ENCODE measurements at regions not wholly inside any gene's neighbourhood (a gene's known extent, or its start where the extent isn't known, plus 50 kb on each side); places are given as distances from the start of the nearest gene placed in this dataset.

DNA sequence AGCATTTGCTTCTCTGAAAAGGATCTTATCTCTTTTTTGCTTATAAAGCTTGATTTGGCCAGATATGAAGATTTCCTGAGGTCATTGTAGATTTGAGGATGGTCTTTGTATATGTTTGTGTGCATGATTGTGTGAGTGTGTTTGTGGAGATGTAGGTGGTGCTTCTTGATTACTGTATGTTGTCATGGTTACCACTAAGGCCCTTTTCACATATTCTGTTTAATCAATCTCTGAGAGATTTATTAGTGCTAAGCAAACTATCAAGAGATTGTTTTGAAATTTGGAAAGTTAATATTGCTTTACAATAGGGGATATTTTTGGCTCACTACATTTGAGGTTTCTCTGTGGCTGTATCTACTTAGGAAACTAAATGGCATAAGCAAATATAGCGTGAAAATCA lies 191.7 kb downstream of the S1PR1 start:
- no peak for DNase-seq (ENCODE audit: extremely low spot score, unreplicated experiment)
- no peaks in the 10 kb centered on the region for H3K4me1 Mint-ChIP-seq (ENCODE audit: unreplicated experiment)
- H3K4me3 Mint-ChIP-seq (ENCODE audit: unreplicated experiment) = no peak overlapping the region

DNA sequence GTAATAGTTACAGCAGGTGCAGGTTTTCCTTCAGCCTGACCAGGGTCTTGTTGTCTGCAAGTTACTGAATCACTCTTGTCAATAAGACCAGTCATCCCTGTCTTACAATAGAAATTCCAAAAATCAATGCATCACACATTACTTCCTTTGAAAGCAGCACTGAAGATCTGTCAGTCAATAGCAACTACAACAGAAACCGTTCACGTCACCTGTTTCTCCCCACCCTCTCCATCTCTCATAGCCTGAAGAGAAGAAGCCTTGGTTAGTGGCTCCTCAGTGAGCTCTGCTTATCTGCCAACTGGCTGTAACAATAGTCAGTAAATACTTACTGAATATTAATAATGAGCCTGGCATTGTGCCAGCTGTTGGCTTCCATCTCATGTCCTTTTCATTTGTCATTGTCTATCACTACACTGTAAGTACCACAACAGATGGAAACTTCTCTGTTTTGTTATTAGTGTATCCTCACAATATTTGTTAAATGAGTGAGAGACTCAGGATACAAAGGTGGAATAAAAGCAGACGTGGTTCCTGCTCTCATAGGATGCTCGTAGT lies 195.2 kb downstream of the S1PR1 start:
- no peak for DNase-seq (ENCODE audit: extremely low spot score, unreplicated experiment)
- TF ChIP-seq, protein P1, sequence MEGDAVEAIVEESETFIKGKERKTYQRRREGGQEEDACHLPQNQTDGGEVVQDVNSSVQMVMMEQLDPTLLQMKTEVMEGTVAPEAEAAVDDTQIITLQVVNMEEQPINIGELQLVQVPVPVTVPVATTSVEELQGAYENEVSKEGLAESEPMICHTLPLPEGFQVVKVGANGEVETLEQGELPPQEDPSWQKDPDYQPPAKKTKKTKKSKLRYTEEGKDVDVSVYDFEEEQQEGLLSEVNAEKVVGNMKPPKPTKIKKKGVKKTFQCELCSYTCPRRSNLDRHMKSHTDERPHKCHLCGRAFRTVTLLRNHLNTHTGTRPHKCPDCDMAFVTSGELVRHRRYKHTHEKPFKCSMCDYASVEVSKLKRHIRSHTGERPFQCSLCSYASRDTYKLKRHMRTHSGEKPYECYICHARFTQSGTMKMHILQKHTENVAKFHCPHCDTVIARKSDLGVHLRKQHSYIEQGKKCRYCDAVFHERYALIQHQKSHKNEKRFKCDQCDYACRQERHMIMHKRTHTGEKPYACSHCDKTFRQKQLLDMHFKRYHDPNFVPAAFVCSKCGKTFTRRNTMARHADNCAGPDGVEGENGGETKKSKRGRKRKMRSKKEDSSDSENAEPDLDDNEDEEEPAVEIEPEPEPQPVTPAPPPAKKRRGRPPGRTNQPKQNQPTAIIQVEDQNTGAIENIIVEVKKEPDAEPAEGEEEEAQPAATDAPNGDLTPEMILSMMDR (IDR thresholded peaks at IDR 0.05) = no peak
- no peaks in the 10 kb centered on the region for H3K4me1 Mint-ChIP-seq (ENCODE audit: unreplicated experiment)
- no peaks in the 10 kb centered on the region for H3K9me3 Mint-ChIP-seq (ENCODE audit: unreplicated experiment)
- peaks cover 5% of the 10 kb centered on the region for H3K27me3 Mint-ChIP-seq (ENCODE audit: unreplicated experiment)
- H3K4me3 Mint-ChIP-seq (ENCODE audit: unreplicated experiment) = no peak overlapping the region
- H3K36me3 Mint-ChIP-seq (ENCODE audit: unreplicated experiment) = no peaks in the 10 kb centered on the region
- H3K27ac Mint-ChIP-seq (ENCODE audit: unreplicated experiment) = no peak overlapping the region

More for the DNA sequence above, 191.7 kb downstream of the S1PR1 start:
- peaks cover 4% of the 10 kb centered on the region for H3K9me3 Mint-ChIP-seq (ENCODE audit: unreplicated experiment)
- no peak overlapping the region for H3K27ac Mint-ChIP-seq (ENCODE audit: unreplicated experiment)
- H3K36me3 Mint-ChIP-seq (ENCODE audit: unreplicated experiment) = no peaks in the 10 kb centered on the region
- TF ChIP-seq, protein P1 (IDR thresholded peaks at IDR 0.05) = no peak
- H3K27me3 Mint-ChIP-seq (ENCODE audit: unreplicated experiment) = peaks cover 6% of the 10 kb centered on the region

DNA sequence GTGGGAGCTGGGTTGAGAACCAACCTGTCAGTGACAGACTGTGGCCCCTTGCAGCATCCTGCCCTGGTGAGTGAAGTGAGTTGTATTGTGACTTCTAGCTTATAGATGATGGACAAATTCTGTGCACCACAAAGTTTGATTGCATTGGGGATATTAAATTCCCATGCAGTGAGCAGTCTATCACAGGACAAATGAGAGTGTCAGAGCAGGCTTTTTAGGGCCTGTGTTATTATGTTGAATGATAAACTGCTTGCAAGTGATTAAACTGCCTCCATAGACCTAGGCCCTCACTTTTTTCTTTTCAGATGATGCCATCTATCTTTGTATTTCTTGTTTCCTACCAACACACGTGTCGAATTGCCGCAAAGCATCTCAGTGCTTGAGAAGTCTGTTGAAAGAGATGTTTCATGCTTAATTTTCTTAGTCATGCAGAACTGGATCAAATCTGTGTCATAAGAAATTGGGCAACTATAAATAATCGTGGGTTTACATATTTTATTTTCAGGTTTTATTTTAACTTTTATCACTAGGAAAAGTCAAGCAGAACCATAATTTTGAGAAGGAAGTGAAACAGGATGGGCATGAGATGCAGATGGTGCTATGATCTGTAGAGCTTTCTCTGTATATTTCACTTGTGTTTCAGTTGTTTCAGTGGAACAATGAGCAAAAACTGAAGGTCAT lies 199.2 kb downstream of the S1PR1 start:
- Mint-ChIP-seq H3K4me1 (ENCODE audit: unreplicated experiment) (no peaks in the 10 kb centered on the region), H3K4me3 (ENCODE audit: unreplicated experiment) (no peak overlapping the region), H3K27ac (ENCODE audit: unreplicated experiment) (no peak overlapping the region), H3K27me3 (ENCODE audit: unreplicated experiment) (peaks cover 11% of the 10 kb centered on the region), H3K9me3 (ENCODE audit: unreplicated experiment) (no peaks in the 10 kb centered on the region), H3K36me3 (ENCODE audit: unreplicated experiment) (no peaks in the 10 kb centered on the region)
- TF ChIP-seq, protein P1 (IDR thresholded peaks at IDR 0.05) = no peak
- DNase-seq (ENCODE audit: extremely low spot score, unreplicated experiment) = no peak

DNA sequence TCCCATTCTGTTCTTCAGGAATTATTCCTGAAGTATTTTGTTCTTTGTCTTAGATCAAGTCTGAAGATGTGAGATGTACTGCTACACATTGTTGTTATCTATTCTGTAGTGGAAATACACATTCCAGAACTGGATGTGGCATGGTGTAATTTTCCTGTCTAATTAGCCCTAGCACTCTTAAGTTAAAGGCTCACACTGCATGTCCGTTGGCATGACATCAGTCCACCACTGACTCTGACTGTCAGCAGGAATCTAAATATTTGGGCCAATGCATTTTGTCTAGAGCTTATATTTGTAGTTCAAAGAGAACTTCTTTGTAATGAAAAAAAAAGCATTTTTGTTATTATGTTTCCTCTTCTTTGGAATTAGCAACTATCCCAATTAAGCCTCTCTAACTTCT lies 201.0 kb downstream of the S1PR1 start:
- no peaks in the 10 kb centered on the region for H3K9me3 Mint-ChIP-seq (ENCODE audit: unreplicated experiment)
- no peak for DNase-seq (ENCODE audit: extremely low spot score, unreplicated experiment)
- no peaks in the 10 kb centered on the region for H3K4me1 Mint-ChIP-seq (ENCODE audit: unreplicated experiment)
- TF ChIP-seq, protein P1 (IDR thresholded peaks at IDR 0.05) = no peak
- no peaks in the 10 kb centered on the region for H3K36me3 Mint-ChIP-seq (ENCODE audit: unreplicated experiment)
- H3K27me3 Mint-ChIP-seq (ENCODE audit: unreplicated experiment) = peaks cover 11% of the 10 kb centered on the region
- H3K27ac Mint-ChIP-seq (ENCODE audit: unreplicated experiment) = no peak overlapping the region
- H3K4me3 Mint-ChIP-seq (ENCODE audit: unreplicated experiment) = no peak overlapping the region

DNA sequence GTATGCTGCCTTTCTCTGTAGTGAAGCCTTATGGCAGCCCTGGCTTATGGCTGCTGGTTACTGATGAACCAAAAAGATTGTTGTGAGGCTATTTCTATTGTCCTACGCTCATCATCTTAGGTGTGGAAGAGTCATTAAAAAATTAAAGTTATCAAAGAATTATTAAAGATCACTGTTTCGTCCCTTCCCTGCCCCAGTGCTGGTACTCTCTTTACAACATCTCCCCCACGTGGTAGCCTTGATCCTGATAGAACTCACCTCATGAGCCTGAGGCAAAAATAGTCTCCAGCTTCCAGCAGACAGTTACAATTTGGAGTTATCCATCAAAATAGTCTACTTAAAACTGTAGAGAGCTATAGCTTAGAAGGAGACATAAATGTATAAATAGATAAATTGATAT lies 201.5 kb downstream of the S1PR1 start:
- no peaks in the 10 kb centered on the region for H3K4me1 Mint-ChIP-seq (ENCODE audit: unreplicated experiment)
- H3K4me3 Mint-ChIP-seq (ENCODE audit: unreplicated experiment) = no peak overlapping the region
- TF ChIP-seq, protein P1 (IDR thresholded peaks at IDR 0.05) = no peak
- H3K9me3 Mint-ChIP-seq (ENCODE audit: unreplicated experiment) = no peaks in the 10 kb centered on the region
- peaks cover 11% of the 10 kb centered on the region for H3K27me3 Mint-ChIP-seq (ENCODE audit: unreplicated experiment)
- no peak for DNase-seq (ENCODE audit: extremely low spot score, unreplicated experiment)
- H3K27ac Mint-ChIP-seq (ENCODE audit: unreplicated experiment) = no peak overlapping the region
- H3K36me3 Mint-ChIP-seq (ENCODE audit: unreplicated experiment) = no peaks in the 10 kb centered on the region

Measured in osteocyte (in vitro differentiated cells).